Panc1 (cell line): ENCODE measurements at regions not wholly inside any gene's neighbourhood (a gene's known extent, or its start where the extent isn't known, plus 50 kb on each side); places are given as distances from the start of the nearest gene placed in this dataset.

Experiments
- ATAC-seq: fragments of 200-7000 bp; cut with Tn5 transposase; 2 replicates; pipeline ENCODE4 v1.9.1; 2020; ENCODE audit warnings: mild to moderate bottlenecking, moderate library complexity
- BruUV-seq: library from RNA; stranded (reverse); fragments of 400-500 nt; replicated peaks from 2 replicates; lab custom pipeline; 2021; lab: Mats Ljungman, UMichigan
- CTCF ChIA-PET: fragments of 300-600 bp; sonication (Branson Sonifier 250); formaldehyde crosslinking; loops from one replicate; lab custom pipeline; 2022; ENCODE audit warnings: antibody characterized with exemption; lab: Charles Lee
- POLR2A ChIA-PET: fragments of 300-600 bp; sonication (Branson Sonifier 250); formaldehyde crosslinking; loops from one replicate; lab custom pipeline; 2022; ENCODE audit warnings: antibody characterized with exemption; lab: Charles Lee
- DNase-seq: peaks from one replicate; pipeline ENCODE4 v3.0.0-alpha.2; 2010; ENCODE audit warnings: low read depth, low spot score
- H3K27ac ChIP-seq: 2 replicates; pipeline ENCODE4 v1.5.1; 2011; ENCODE audit warnings: mild to moderate bottlenecking, low read length, inconsistent platforms
- H3K27me3 ChIP-seq: fragments of 200-500 bp; sonication (Bioruptor generic); 2 replicates; pipeline ENCODE4 v1.6.0; 2014; ENCODE audit warnings: low read length, inconsistent platforms; ENCODE audit not compliant: control insufficient read depth, insufficient read depth
- H3K36me3 ChIP-seq: fragments of 200-500 bp; sonication (Bioruptor generic); 2 replicates; pipeline ENCODE4 v1.5.1; 2014; ENCODE audit warnings: inconsistent platforms, mild to moderate bottlenecking, low read length, moderate library complexity; ENCODE audit not compliant: control insufficient read depth, insufficient read depth
- H3K4me1 ChIP-seq: 2 replicates; pipeline ENCODE4 v1.5.1; 2011; ENCODE audit warnings: inconsistent platforms, mild to moderate bottlenecking, low read length, moderate library complexity; ENCODE audit not compliant: control insufficient read depth, insufficient read depth
- H3K4me3 ChIP-seq, 2 experiments: 2 replicates each; pipeline ENCODE4 v1.5.1; 2011 to 2012; ENCODE audit warnings: low read depth in 2 of 2, low read length in 2 of 2, mild to moderate bottlenecking in 2 of 2, inconsistent platforms in 1 of 2, moderate library complexity in 1 of 2
- H3K9me3 ChIP-seq: fragments of 200-500 bp; sonication (Bioruptor generic); 2 replicates; pipeline ENCODE4 v1.5.1; 2014; ENCODE audit warnings: low read depth, mild to moderate bottlenecking, inconsistent platforms, low read length, moderate library complexity; ENCODE audit not compliant: control insufficient read depth, insufficient read depth
- CTCF ChIP-seq: fragments of 450-650 bp; IDR thresholded peaks from 2 replicates; pipeline ENCODE4 v1.5.1; 2017; ENCODE audit warnings: mild to moderate bottlenecking
- POLR2AphosphoS5 ChIP-seq: IDR thresholded peaks from 2 replicates; pipeline ENCODE4 v1.6.1; 2012; ENCODE audit warnings: mild to moderate bottlenecking, low read depth, low read length, moderate library complexity
- REST ChIP-seq, 2 experiments: IDR thresholded peaks; 2 replicates each; pipeline ENCODE4 v1.6.1; 2011 to 2012; ENCODE audit warnings: low read depth in 2 of 2, control low read depth in 1 of 2, low read length in 1 of 2, mild to moderate bottlenecking in 1 of 2, moderate library complexity in 1 of 2; ENCODE audit not compliant: insufficient read depth in 1 of 2
- SIN3A ChIP-seq: IDR thresholded peaks from 2 replicates; pipeline ENCODE4 v1.6.1; 2012; ENCODE audit warnings: low read depth, mild to moderate bottlenecking, low read length, moderate library complexity, borderline replicate concordance; ENCODE audit not compliant: insufficient read depth
- TCF7L2 ChIP-seq: IDR thresholded peaks from 2 replicates; pipeline ENCODE4 v1.6.1; 2011; ENCODE audit warnings: mild to moderate bottlenecking, low read depth, low read length, inconsistent platforms
- in situ Hi-C: cut with HindIII; loops from 2 replicates; pipeline ENCODE4 v1.10.0; 2016; ENCODE audit warnings: low sequenced_read_pairs, low pct_unique_long_range_greater_than_20kb
- intact Hi-C: fragments of 100-400 bp; cut with micrococcal nuclease; formaldehyde crosslinking; loops from one replicate; pipeline ENCODE4 v1.10.0; 2022; ENCODE audit not compliant: unreplicated experiment

GRCh38 chrX:39956803-39957394, 140.9 kb downstream of the BCOR start:
- no peaks in the 10 kb centered on the region for H3K4me1 ChIP-seq
- no peaks in the 10 kb centered on the region for H3K9me3 ChIP-seq
- no peak overlapping the region for H3K27ac ChIP-seq
- no TSS peak for BruUV-seq
- ATAC-seq = no peak
- TF ChIP-seq TCF7L2 (no peak), CTCF (no peak), SIN3A (no peak), REST (IDR thresholded peaks at IDR 0.05; ENCODE audit: insufficient read depth in 1 of 2, low read depth in 2 of 2, low read length in 1 of 2) (no peak), POLR2AphosphoS5 (no peak)
- intact Hi-C loops (no loop called here), in situ Hi-C loops (no loop called here)
- DNase-seq = no peak
- POLR2A ChIA-PET = no interaction called here
- H3K27me3 ChIP-seq = no peaks in the 10 kb centered on the region
- CTCF ChIA-PET = interaction anchor here (0.7 kb wide), 1 partner anchor 52 kb away, joined by 8 read pairs; no protein-coding TSS in a partner anchor
- no peaks in the 10 kb centered on the region for H3K36me3 ChIP-seq
- no peak overlapping the region for H3K4me3 ChIP-seq

GRCh38 chrX:39957816-39958566, 139.8 kb downstream of the BCOR start:
- DNase-seq = no peak
- H3K9me3 ChIP-seq = no peaks in the 10 kb centered on the region
- no peak overlapping the region for H3K4me3 ChIP-seq
- intact Hi-C loops (no loop called here), in situ Hi-C loops (no loop called here)
- no peak for ATAC-seq
- H3K36me3 ChIP-seq = no peaks in the 10 kb centered on the region
- no peaks in the 10 kb centered on the region for H3K27me3 ChIP-seq
- ChIA-PET POLR2A (no interaction called here), CTCF (interaction anchor here (0.7 kb wide), 1 partner anchor 53 kb away, joined by 8 read pairs; no protein-coding TSS in a partner anchor)
- H3K4me1 ChIP-seq = no peaks in the 10 kb centered on the region
- TF ChIP-seq POLR2AphosphoS5 = no peak
- TF ChIP-seq REST (IDR thresholded peaks at IDR 0.05; ENCODE audit: insufficient read depth in 1 of 2, low read depth in 2 of 2, low read length in 1 of 2) = no peak
- no peak for TF ChIP-seq TCF7L2
- TF ChIP-seq SIN3A = no peak
- TF ChIP-seq CTCF = no peak
- no TSS peak for BruUV-seq
- no peak overlapping the region for H3K27ac ChIP-seq
